ENCODE measurements at regions not wholly inside any gene's neighbourhood (a gene's known extent, or its start where the extent isn't known, plus 50 kb on each side); places are given as distances from the start of the nearest gene placed in this dataset.
A peak's percentile ranks its signal among the peaks of the same experiment; 100 is the strongest.

DNA sequence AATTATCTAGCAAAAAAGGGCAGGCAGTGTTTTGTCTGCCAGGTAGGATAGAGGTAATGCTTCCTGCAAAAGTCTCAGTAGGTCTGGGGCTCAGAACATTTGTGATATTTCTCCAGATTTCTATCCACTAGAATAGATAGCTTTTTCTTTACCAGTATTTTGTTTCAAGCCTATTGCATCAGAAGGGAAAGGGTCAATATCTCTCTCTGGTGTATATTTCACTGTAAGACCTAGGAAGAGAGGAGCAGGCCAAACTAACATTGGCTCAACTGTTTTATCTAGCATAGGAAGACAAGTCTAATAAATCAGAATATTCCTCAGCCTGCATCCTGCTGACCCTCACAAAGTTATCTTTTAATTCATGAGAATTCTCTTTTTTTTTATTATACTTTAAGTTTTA, 106.7 kb upstream of the DAAM1 start:
- DNase-seq: no peak

DNA sequence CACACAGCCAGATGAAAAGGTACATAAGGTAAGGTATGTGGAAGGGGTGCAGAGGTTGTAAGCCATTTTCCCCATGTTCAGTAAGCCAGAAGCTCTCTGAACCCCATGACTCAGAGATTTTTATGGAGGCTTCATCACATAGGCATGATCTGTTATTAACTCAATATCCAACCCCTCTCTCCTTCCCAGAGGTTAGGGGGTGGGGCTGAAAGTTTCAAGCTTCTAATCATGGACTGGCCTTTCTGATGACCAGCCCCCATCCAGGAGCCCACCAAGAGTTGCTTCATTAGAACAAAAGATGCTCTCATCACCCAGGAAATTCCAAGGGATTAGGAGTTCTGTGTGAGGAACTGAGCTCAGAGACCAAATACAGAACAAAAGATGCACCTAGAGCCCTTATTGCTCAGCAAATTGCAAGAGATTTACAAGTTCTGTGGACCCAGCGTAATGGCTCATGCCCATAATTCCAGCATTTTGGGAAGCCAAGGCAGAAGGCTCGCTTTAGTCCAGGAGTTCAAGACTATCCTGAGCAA, 103.2 kb upstream of the DAAM1 start:
- DNase-seq: no peak

DNA sequence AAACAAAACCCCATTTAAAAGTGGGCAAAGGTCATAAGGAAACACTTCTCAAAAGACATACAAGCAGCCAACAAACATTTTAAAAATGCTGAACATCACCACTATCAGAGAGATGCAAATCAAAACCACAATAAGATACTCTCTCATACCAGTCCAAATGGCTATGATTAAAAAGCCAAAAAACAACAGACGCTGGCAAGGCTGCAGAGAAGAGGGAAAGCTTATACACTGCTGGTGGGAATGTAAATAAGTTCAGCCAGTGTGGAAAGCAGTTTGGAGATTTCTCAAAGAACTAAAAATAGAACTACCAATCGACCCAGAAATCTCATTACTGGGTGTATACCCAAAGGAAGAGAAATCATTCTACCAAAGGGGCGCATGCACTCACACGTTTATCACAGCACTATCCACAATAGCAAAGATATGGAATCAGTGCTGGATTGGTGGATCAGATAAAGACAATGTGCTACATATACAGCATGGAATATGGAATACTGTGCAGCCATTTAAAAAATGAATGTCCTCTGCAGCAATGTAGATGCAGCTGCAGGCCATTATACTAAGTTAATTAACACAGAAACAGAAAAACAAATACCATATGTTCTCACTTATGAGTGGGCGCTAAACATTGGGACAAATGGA, 102.1 kb upstream of the DAAM1 start:
- DNase-seq: no peak

DNA sequence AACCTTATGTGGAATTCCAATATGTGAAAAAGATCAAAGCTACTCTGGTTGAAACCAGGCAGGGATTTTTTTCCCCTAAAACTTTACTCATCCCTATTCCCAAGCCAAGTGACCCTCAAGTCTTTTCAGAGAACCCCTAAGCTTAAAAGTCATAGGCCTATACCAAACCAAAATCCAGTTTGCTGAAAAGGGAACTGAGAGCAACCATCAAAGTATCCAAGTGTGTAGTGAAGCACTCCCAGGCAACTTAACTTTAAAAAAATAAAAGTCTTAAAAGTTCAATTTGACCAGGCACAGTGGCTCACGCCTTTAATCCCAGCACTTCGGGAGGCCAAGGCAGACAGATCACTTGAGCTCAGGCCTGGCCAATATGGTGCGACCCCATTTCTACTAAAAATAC, 101.2 kb upstream of the DAAM1 start:
- DNase-seq: no peak

DNA sequence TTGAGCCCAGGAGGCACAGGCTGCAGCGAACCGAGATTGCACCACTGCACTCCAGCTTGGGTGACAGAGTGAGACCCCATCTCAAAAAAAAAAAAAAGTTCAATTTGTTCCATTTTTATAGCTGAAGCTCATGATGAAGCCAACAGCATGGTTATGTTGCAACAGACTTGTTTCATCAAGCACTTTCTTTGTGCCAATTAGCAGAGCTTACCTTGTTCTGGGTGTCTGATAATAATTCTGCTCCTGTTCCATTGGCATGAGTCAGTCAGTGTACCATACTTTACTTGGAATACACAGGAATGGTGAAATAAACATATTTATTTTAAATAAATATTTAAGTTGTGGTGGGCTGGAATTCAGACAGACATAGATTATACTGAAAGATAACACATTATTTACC, 100.8 kb upstream of the DAAM1 start:
- no peak for DNase-seq

DNA sequence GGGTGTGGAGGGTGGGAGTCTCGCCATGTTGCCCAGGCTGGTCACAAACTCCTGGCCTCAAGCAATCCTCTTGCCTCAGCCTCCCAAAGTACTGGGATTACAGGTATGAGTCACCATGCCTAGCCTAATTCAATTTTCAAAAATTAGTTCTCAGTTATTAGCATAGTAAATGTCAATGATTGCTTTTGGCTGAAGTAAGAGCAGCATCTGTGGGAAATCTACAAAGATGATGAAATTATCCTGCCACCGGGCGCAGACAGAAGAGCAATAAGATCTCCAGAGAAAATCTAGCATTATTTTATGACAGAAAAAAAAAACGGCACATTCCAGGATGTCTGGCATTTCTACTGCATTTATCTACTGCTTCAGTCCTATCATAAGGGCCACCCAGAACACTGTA, 97.9 kb upstream of the DAAM1 start:
- DNase-seq: no peak

DNA sequence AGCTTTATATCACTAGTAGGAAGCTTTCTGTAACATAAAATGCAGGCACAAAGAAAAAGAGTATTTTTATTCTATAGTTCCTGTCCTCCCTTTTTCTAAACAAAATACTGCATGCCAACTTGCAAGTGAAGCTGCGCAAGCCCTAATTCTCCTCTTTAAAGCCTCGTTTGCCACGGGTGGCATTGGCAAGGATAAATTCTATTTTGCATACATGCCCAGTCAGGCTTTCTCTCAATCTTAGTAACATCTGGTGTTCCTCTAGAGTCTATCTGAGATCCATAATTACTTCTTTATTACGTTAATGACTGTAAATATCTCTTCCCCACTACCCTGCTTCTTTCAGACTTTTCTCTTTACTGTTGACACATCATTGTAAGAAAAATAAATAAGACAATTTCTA, 97.1 kb upstream of the DAAM1 start:
- no peak for DNase-seq

DNA sequence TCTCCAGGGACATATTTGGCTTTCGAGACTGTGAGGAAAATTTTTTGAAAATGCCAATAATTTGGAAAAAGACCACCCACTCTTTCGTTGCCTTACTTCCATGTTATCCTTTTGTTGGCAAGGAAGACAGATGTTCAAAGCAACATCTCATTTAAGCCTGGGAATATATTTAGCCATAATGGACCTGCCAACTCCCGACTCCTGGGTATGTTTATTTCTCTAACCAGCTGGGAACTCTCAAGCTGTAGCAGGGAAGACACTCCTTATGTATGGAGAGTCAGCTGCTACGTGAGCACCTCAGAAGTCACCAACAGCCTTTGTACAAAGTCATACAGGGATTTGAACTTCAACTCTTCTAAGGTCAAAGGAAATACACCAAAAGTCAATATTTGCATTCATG, 96.5 kb upstream of the DAAM1 start:
- no peak for DNase-seq

DNA sequence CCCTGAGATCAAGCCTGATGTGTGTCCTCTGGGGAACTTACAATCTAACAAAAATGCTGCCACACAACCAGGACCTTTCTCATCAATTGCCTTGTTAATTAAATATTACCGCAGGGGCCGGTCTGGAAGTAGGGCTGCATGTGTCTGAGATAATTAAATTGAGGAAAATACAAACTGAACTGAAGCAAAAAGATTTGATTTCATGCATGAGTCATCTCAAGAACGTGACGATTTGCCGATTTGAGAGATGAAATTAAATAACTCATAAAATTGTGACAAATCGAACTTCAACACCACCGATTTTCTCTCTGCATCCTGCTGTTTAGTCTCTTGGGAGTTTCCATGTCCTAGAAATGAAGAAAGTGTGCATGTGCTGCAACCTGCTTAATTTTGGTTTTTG, 94.6 kb upstream of the DAAM1 start:
- no peak for DNase-seq

DNA sequence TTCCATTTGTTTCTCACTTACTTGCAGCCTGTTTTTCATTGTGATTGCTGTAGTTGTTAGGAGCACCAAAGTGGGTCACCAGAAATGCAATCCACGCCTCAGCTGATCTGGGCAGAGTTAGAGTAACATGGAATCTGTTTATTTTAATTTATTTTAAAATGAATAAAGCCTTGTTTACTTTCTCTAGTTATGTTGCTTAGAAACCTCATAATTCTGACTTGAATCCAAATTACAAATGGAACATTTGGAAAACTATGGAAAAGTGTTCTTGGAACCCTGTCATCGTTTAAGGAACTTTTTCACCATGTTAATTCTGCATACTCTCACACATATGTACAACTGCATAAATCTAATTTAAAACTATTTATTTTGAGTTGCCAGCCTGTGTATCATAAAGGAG, 92.2 kb upstream of the DAAM1 start:
- no peak for DNase-seq

DNA sequence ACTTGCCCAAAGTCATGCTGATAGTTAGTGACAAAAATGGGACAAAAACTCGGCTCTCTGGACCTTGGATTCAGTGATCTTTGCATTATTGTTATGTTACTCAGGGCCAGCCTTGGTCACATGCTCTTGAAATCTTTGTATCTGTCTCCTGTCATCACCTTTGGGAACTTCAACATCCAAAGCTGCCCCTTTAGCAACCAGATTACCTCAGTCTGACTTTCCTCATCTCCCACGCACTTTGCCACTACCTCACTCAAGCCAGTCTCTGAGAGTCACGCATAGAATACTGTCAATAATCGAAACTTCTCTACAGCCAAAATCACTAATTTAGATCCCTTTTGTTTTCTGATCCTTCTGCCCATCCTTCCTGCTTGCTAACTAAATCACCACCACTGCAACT, 90.8 kb upstream of the DAAM1 start:
- no peak for DNase-seq

DNA sequence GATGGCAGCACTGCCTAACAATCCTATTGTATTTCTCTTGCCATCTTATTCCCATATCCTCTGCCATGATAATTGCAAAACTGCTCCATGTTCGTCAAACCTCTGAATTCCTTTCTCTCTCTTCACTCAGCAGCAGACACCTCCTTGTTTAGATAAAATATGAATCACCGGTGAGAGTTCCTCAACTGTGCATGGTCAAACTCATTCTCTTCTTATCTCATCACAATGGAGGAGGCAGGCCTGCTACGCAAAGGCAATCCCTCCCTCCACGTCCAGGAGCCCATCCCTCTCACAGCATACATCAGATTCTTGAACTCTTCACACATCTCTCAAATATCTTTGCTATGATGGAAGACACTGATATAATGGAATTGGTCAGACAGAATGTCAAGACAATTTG, 90.1 kb upstream of the DAAM1 start:
- no peak for DNase-seq

DNA sequence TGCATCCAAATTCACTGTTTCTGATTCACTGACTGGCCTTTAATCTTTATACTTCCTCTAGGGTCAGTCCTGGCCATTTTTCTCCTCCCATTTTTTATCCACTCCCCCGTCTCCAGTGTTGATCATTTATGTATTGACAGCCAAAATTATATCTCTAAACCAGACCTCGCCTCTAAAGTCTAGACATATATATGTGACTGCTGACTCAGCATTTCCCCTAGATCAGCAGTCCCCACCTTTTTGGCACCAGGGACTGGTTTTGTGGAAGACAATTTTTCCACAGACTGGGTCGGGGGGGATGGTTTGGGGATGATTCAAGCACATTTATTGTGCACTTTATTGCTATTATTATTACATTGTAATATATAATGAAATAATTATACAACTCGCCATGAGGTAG, 88.3 kb upstream of the DAAM1 start:
- DNase-seq: no peak

DNA sequence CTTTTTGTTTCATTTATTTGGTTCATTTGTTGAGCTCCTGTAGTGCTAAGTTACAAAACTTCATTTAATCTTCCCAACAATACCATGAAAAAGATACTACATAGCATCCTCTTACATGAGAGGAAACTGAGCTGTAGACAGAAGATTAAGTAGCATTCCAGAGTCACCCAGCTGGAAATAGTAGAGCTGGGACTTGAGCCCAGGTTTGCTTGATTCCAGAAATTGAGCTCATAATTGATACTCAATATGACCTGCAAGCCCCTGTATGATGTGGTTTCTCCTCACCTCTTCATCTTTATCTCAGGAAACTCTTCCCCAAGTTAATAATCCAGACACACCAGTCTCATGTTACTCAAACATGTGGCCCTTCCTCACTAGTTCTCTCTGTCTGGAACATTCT, 87.0 kb upstream of the DAAM1 start:
- DNase-seq: no peak

DNA sequence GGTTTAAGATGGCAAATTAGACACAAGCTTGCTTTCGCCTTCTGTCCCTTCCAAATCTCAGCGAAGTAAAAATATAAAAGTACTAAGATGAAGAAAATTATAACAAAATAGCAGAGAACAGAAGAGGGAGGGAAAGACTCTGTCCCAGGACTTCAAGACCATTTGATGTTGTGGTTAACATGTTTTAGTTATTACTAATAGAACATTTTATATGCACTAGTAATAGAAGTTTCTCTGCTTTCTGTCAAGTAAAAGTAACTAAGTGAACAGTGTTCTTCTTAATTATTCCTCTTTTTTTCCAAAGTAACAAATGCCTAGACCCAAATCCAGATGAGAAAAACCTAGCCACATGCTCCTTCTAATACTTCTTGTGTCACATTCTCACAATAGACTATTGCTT, 85.1 kb upstream of the DAAM1 start:
- no peak for DNase-seq

DNA sequence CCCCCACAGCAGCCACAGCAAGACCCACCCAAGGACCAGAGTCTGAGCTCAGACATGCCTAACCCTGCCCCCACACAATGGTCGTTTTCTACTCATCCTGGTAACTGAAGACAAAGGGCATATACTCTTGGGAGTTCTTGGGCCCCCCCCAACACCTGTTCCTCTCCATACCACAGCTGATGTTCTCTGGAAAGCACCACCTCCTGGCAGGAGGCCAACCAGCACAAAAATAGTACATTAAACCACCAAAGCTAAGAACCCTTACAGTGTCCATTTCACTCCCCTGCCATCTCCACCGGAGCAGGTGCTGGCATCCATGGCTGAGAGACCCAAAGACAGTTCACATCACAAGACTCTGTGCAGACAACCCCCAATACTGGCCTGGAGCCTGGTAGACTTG, 80.6 kb upstream of the DAAM1 start:
- peak; percentile 51 to 58 for DNase-seq

DNA sequence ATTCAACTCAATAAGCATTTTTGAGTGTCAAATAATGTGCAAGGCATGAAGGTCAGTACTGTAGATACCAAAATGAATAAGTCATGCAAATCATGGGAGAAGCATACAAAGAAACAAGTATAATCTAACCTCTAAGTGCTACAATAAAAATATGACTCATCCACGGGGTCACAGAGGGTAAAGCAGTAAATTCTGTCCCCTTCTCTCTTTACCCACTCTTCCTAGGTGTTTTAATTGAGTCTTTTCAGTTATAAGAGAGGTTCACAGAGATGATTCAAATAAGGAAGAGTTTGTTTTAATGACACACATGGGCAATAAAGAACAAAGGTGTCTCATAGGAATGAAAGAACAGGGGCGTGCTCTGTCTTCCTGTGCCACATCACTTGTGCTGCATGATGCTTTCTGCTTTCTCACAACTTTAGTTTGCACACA, 71.5 kb upstream of the DAAM1 start:
- no peak for DNase-seq

DNA sequence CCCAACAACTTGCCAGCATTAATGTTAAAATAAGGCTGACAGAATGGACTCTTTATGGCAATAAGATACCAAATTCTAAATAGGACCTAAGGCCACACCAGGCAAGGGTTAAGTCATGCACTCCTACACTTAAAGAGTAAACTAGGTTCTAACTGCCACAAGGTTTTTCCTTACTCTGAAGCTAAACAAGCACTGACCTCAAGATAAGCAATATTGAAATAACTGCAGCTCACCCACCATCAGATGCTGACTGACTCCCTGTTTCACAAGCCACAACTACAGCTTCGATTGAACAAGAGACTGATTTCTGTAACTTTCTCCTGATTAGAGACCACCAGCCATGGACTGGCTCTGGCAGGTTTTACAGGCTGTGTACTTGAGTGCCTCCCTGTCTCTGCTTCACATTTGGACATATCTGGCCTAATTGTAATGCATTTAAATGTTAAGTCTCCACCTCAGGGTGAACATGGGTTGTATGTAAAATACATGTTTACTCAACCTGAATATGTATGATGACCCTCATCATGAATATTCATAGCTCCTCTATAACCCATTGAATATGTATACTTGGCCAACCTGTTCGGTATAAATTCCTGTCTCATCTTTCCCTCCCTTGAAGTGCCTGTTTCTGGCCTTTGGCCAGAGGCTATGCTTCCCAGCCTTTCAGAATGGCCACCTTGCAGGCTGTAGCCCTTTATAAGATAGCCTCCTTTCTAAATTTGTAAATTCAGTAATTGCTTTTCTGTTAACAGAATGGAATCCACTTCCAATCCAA, 70.5 kb upstream of the DAAM1 start:
- DNase-seq: no peak

DNA sequence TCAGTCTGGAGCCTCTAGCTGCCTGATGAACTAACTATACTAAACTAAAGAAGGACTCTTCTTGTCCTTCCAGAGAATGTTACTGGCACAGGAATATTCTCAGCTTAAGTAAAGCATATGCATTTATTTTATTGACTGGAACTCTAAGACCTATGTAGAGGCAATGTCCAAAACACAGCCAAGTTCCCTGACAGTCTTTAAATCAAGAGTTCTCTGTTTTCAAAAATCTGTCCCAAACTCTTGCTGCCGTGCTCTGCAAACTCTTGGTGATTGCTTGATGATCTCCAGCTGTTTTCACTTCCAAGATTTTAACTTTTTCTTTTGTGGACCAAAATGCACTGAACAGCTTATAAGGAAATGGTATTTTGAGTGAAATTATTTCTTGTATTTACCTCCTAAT, 67.5 kb upstream of the DAAM1 start:
- DNase-seq: no peak

DNA sequence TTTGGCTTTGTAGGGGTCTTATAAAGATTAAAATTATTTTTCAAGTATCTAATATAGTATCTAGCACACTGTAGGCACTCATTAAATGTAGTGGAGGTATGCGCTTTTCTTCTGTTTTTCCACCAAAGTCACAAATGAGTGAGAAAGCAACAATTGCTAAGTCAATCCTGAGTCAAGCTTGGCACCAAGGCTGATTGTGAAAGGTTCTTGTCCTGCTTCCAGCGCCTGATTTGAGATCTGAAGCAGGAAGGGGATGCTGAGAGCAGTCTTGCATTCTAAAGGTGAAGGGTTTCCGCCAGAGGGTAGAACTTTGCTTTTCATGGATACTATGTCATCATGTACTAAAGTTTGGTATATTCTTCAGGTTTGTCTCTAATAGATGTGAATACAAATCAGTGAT, 64.9 kb upstream of the DAAM1 start:
- DNase-seq: no peak

DNA sequence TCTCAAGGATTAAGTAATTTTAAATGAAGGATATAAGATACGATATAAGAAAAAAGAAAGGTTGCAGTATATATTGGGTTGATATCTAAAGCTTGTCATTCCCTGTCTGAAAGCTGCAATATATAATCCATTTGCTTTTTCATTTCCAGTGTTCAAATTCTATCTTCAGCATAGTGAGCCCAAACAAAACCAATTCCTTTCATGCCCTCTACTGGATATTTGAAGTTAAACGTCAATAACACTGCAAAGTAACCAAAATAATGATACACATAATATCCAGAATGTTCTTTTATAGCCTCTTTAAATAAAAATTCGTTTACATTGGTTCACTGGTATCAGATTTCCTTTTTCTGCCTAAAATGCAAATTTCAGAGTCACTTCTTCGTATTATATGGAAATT, 64.5 kb upstream of the DAAM1 start:
- no peak for DNase-seq

DNA sequence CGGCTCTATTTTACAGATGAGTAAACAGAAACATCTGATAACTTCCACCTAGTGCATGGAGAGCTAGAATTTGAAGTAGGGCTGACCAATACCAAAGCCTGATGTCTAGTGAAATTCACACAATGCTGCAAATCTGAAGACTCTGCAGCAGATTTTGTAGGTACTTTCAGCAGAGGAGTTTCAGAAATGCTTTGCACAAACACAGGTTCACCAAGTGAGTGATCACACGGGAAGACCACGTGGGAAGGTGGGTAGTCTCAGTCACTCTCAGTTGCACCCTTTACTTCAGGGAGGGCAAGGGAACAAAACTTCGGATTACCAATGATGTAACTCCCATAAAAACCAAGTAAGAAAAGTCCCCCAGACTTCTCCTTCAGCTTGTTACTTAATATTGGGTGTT, 63.3 kb upstream of the DAAM1 start:
- DNase-seq: no peak

DNA sequence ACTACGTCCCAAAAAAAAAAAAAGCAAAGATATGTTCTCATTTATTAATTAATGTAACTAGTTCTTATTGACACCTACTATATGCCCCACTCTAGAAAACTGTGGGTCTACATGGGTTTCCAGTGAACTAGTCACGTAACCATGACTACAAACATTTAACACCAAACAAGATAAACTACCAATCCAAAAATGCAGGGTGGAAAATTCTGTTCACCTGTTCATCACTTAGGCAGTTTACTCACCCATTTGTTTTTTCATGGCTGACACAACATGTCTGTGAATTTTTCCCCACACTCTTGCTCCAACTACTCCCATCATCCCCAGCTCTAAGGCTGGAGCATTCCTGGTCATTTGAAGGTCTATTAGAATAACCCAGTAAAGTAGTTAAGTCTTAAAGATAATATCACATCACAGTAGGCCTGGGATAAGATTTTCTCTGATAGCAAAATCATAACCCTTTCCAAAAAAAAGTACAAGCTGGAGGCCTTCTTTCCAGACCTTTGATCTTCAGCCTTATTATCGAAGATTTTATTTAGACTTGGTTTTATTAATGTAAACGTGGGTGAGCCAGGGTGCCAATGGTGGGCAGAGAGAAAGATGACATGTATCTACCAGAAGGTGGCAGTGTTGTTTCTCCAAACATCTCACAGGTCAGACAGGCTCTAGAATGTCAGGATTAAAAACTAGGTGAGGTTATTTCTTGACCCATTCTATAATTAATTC, 61.6 kb upstream of the DAAM1 start:
- DNase-seq: peak in 1 of 2 experiments; percentile 52

DNA sequence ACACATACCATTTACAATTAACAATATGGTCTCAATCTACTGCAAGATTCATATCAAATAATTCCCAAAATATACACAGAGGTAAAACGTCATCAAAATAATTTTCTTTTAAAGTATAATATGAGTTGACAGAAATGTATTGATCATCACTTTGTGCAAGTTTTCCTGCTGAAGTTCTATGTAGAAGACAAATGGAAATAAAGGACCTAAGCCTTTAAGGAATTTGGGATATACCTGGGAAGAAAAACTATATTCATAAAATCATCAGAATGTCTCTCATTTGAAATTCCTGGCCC, 61.1 kb upstream of the DAAM1 start:
- no peak for DNase-seq

Measured in NCI-H187 (cell line).